ENCODE measurements at regions not wholly inside any gene's neighbourhood (a gene's known extent, or its start where the extent isn't known, plus 50 kb on each side); places are given as distances from the start of the nearest gene placed in this dataset.
"Not testable (repeated sequence)": the region's sequence is repeated elsewhere in the genome, so short reads cannot be mapped to it uniquely, and the experiment has no call there.

DNA sequence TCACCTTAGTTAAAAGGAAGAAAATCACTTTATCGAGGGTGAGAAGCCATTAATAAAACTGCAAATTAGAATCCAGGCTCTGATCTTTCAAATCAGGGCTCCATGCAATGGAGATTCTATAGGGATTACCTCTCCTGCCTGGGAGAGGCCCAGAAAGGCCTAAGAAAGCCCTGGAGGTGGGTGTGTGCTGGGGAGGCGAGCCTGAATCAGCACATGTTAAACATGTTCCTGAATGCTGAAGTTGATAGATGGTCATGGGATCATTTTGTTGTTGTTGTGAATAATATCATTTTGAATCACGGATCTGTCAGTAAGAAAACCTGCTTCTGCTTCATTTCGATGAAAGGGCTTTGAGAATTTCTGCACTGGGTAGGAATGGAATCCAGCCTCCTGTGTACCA is 254.3 kb downstream of the ACKR3 start:
- intact Hi-C loops (cut with micrococcal nuclease): no loop called here

DNA sequence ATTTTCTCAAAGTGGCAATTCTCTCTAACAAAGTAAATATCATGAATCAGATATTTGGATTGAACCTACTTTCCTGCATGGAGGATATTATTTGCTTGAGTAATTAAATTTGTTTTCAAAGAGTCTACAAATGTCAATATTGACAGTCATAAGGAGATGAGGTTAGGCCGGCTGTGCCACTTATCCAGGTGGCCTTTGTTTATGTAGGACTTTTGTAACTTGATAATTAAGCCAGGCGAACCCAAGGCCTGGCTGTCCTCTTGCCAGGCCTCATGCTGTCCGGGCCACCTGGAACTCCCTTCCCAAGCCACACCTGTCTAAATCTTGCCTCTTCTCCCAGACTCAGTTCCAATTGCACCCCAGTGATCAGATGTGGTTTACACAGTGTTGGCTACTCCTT is 255.2 kb downstream of the ACKR3 start:
- intact Hi-C loops (cut with micrococcal nuclease): no loop called here

DNA sequence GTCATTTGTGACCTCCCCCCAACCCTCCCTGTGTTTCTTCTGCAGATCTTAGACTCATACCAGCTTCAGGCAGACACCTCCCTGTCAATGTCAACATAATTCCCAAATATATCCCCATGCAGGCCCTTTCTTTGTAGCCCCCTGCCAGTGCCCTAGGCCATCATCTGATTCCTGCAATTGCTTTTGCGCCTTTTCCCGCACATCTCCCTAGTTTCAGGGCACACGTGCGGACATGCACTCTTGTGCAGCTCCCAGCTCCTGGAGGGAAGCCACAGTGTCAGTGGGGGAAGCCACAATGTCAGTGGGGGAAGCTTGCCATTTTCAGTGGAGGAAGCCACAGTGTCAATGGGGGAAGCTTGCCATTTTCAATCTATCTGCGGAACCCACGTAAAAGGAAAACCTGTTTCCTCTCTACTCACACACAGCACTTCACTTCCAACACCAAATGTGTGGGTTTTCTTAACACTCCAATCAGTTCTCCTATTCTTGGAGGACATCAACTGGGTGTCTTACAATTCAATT is 256.4 kb downstream of the ACKR3 start:
- intact Hi-C loops (cut with micrococcal nuclease): no loop called here

DNA sequence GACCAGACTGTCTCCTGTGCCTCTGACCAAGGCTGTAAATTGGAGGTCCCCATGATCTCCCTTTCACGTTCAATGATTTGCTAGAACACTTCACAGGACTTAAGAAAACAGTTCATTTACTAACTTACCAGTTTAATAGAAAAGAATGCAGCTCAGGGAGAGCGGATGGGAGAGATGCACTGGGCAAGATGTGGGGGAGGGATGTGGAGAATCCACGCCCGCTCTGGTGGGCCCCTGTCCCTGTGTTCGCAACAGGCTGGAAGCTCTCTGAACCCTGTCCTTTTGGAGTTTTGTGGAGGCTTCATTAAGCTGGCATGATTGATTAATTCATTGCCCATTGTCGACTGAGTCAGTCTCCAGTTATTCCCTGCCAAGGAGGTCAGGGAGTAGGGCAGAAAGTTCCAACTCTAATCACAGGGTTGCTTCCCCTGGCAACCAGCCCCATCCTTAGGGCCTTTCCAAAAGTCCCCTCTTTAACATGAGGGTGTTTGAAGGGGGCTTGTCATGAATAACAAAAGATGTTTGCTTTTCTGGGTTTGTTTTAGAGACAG is 257.1 kb downstream of the ACKR3 start:
- intact Hi-C loops (cut with micrococcal nuclease): no loop called here

DNA sequence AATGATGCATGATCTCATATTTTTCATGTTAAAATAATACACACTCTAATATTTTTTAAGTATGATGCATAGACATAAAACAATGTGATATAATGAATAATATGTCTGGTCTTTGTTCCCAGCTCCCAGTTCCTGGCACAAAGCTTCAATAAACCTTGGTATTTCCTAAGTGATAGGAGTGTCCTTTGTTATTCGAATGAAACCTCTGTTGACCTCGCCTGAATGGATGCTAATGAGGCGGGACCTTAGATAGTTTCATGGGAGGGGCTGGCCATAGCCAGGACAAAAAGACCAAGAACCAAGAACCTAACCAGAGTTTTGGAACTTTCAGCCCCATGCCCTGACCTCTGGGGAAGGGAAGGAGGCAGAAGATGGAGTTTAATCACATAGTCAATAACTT is 257.7 kb upstream of the COPS8 start:
- intact Hi-C loops (cut with micrococcal nuclease): no loop called here

DNA sequence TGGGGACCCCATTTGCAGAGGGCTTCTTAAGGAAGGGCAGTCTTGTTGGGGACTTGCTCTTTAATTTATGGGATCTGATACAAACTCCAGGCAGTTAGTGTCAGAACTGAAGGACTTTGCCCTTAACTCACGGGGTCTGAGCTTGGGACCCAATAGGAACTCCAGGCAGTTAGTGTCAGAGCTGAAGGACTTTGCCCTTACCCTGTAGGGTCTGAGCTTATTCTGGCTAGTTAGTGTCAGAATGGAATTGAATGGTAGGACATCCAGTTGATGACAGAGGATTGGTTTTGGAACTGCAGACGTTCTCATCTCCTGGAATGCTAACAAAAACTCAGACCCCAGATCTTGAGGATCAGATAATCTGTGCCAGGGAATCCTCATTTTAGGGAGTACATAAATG is 256.9 kb upstream of the COPS8 start:
- intact Hi-C loops (cut with micrococcal nuclease): no loop called here

DNA sequence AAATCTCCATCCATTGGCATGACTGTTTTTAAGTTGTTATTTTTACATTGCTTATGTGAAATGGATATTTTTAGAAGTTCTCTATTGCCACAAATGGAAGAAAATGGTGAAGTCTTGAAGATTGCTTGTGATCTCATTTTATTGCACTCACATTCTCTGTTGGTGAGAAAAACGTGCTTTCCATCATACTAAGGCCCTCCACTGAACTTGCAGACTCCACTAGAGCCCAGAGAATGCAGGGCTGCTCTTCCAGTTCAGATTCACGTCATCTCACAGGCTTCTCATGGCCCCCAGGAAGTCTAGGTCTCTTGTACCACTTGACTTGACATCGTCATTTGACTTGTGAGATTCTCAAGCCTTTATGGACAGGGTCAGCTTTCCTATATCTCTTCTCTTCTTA is 254.8 kb upstream of the COPS8 start:
- intact Hi-C loops (cut with micrococcal nuclease): no loop called here

DNA sequence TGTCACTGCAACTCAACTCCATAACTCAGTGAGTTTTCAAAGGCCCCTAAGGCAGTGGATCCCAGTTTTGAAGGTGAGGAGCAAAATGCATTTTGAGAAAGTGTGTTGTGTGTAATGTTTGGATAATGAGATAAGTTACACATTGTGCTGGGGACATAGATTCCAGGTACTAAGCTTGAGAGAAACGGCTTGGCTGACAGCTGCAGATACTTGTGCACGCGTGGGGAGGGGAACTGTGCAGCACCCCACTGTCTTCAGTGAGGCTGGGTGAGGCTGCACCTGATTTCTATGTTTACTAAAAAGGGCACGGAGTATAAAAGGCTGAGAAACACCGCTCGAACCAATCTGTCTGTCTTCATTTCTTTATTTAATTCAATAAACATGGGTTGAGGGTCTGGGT is 254.0 kb upstream of the COPS8 start:
- intact Hi-C loops (cut with micrococcal nuclease): no loop called here

DNA sequence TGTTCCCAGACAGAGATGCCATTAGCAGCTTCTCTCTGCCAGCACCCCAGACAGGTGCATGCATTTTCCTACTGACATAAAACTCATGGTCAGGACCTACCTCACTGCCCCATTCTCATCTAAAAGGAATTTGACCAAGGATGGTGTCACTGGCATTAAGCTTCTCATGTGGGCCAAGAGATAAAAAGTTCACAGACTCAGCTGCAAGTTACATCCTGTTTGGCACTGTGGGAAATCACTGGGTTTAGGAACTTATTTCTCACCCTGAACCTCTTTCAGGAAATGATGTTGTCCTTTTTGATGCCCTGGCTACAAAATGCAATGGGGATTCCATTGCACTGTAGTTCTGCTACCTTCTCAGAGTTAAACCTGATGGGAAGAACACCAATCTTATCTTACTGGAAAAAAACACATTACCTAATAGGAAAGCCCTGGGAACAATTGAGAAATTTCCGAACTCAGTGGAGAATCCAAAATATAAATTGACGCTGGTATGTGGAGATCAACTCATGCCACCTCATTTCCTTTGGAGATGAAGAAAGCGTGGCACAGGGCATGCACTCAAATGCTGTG is 252.1 kb upstream of the COPS8 start:
- intact Hi-C loops (cut with micrococcal nuclease): no loop called here

DNA sequence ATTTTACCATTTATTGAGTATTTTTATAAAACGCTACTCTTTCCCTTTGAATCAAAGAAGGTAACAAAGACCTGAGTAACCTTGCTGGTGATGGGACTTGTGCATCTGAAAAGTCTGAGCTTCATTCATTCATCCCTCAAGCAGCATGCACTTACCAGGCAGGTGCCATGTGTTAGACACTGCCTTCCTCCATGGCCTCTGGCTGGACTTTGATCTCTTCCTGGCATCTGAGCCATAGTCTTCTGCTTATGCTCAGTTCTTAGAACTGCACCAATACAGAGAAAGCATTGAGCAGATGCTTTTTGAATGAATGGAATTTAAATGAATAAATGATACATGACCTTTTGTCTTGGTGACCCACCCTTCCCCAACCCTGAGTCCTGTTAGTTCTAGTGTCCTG is 251.4 kb upstream of the COPS8 start:
- intact Hi-C loops (cut with micrococcal nuclease): no loop called here

DNA sequence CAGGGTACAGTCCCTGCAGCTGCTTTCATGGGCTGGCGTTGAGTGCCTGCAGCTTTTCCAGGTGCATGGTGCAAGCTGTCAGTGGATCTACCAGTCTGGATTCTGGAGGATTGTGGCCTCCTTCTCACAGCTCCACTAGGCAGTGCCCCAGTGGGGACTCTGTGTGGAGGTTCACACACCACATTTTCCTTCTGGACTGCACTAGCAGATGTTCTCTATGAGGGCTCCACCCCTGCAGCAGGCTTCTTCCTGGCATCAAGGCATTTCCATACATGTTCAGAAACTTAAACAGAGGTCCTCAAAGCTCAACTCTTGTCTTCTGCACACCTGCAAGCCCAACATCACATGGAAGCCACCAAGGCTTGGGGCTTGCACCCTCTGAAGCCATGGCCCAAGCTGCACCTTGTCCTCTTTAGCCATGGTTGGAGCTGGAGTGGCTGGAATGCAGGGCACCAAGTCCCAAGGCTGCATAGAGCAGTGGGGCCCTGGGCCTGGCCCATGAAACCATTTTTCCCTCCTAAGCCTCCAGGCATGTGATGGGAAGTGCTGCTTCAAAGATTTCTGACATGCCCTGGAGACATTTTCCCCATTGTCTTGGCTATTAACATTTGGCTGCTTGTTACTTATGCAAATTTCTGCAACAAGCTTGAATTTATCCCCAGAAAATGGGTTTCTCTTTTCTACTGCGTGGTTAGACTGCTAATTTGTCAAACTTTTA is 250.2 kb upstream of the COPS8 start:
- intact Hi-C loops (cut with micrococcal nuclease): no loop called here

DNA sequence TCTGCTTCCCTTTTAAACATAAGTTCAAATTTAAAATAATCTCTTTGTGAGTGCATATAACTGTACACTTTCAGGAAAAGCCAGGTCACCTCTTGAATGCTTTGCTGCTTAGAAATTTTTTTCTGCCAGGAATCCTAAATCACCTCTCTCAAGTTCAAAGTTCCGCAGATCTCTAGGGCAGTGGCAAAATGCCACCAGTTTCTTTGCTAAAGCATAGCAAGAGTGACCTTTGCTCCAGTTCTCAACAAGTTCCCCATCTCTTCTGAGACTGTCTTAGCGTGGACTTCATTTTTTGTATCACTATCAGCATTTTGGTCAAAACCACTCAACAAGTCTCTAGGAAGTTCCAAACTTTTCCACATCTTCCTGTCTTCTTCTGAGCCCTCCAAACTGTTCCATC is 249.7 kb upstream of the COPS8 start:
- intact Hi-C loops (cut with micrococcal nuclease): not testable (repeated sequence)

DNA sequence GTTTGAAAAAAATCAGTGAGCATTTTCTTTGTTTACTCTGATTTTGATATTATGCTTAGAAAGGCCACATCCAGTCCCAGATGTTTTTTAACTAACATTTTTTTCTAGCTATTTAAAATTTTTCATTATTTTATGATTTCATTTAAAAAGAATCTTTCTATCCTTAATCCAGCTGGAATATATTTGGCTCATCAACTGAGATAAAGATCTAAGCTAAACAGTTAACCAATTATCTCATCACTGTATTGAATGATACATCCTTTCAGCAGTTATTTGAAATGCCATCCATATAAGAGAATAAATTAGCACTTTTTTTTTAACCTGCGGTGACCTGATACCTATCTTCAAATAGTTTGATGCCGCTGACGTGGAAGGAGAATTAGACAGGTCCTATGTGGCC is 245.5 kb upstream of the COPS8 start:
- intact Hi-C loops (cut with micrococcal nuclease): no loop called here

DNA sequence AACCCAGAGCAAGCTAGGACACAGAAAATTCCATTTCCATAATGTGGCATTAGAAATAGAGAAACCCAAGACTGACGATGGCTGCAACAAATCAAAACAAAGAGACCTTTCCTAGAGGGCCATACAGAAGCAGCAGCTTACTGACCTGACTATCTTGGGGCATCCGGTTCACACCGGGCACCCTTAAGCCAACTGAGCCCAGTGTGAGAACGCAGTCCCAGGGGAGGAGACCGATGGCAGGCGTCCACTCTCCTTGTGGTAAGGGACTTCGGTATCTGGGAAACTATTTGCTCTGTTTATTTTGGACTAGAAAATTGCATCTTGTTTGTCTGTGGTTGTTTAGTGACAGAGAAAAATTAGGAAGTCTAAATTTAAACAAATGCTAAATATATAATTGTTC is 244.8 kb upstream of the COPS8 start:
- intact Hi-C loops (cut with micrococcal nuclease): no loop called here

DNA sequence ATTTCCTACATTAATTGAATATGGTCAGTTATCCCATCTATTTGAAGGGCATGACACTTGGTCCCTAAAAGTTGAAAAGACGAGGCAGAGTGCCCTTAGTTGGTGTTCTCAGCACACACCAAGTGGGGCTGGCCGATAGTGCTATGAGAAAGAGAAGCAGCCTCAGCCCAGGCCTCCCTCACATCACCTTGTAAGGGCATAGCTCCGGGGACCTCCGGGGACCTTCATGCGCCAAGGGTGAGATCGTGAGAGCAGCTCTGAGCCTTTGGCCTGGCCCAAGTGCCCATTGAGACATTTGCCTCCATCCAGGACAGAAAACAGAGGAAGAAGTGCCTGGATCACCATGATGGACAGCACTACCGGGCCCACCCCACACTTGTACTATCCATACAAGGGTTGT is 244.3 kb upstream of the COPS8 start:
- intact Hi-C loops (cut with micrococcal nuclease): no loop called here

DNA sequence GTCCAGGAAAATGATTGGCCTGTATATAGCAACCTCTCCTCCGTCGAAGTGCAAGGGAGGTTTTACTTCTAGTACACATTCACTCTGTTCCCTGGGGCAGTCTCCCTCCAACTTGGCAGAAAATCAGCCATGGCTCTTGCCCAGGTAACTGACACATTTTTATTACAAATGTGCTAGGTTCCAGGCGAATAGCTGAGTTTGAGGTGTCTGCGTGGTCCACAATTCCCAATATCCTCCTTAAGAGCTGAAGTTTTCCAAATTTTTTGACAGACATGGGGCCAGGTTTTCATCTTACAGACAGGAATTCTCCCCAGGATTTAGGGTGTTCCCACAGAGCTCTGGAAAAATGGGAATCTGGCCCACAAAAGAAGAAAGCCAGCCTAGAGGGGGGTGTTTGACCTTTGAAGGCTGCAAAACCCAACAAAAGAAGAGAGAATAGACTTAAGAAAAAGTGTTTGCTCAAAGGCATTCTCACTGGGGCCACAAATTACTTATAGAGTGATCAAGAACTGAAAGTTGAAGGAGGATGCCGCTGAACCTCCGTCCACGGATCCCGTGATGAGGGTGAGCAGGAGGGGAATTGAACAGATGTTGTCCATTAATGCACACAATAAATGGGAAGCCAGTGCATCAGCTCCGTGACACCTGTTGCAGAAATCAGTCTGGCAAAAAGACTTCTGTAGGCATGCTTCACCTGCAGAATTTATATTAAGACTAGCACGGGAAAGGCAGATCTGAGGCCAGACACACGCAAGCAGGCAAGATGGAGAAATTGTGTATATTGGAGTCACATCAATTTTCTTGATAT is 242.3 kb upstream of the COPS8 start:
- intact Hi-C loops (cut with micrococcal nuclease): no loop called here

DNA sequence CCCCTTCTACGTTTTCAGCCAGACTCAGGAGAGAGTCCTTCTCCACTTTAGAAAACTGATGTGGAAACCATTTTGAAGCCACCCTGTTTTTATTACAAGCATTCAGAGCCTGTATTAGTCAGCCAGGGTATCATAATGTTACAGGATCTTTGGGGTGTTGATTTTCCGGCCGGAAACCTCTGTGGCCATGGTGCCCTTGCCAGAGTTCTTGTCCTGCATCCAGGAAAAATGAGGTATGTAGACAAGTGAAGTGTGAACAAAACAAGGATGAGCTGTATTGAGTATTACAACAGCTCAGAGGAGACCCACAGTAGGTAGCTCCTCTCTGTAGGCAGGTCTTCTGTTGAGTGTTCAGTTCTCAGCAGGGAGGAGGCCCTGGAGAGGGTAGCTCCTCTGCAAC is 241.0 kb upstream of the COPS8 start:
- intact Hi-C loops (cut with micrococcal nuclease): no loop called here

DNA sequence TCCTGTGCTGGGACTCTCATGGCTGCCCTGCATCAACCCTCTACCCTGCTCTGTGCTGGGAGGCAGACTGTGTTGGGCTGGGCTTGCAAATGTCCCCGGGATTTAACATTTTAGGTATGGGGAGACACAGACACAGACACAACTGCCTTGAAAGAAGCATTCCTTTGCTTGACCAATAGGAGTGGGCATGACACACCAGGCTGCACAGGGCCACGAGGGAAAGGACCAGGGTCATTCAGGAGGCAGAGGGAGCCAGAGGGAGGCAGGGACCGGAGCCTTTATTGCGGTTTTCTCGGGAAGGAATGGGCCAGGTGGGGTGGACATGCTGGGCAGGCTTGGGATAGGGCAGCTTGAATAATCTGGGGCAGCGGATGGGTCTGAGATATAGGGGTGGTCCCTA is 238.7 kb upstream of the COPS8 start:
- intact Hi-C loops (cut with micrococcal nuclease): no loop called here

DNA sequence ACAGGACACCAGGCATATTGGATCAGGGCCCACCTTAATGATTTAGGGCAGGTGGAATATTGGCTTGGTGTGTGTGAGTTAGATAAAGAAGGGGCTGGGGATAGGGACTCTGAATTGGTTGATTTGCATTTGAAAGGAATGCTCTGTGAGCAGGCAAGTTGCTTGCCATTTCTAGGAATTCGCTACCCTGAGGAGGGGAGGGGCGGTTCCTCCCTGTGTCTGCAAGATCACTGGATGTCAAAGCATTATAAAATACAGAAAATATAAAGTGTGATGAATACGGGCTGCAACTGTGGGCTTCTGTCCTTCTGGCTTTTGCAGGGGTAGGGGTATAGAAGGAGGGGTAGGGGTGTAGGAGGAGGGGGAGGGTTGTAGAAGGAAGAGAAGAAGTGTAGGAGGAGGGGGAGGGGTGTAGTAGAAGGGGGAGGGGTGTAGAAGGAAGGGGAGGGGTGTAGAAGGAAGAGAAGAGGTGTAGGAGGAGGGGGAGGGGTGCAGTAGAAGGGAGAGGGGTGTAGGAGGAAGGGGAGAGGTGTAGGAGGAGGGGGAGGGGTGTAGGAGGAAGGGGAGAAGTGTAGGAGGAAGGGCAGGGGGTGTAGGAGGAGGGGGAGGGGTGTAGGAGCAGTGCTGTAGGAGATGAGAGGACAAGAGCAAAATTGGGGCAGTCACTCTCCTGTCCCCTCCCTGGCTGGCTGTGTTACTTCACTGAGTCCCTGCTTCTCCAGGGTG is 238.0 kb upstream of the COPS8 start:
- intact Hi-C loops (cut with micrococcal nuclease): no loop called here

DNA sequence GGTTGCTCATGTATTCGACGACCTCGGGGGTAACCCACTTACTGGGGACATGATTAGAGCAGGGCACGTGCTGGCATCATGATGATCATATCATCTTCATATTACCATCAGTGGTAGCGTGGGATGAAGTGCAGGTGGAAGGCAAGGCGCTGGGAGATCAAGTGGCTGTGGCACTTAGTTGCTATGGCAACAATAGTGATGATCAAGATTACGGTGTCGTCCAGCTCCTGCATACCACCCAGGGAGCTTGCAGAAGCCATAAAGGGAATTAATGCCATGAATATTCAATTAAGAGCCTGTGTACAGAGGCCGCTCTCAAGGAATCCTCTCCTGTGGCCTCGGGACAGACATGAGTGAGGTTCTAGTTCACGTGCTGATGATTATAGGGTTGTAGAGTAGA is 237.2 kb upstream of the COPS8 start:
- intact Hi-C loops (cut with micrococcal nuclease): no loop called here

DNA sequence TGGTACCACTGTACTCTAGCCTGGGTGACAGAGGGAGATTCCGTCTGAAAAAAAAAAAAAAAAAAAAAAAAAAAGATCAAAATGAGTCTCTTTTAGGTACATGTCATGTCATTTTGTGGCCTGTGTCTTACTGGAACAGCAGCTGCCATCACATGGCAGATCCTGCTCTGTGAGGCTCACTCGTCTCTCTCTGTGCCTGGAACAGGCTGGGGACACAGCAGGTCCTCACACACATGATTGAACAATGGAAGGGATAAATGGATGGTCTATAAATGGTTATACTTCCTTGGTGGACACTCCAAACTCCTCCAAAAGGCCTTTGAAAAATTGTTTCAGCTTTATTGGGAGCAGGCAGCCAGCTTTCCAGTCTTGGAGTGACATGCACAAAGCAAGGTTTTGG is 236.2 kb upstream of the COPS8 start:
- intact Hi-C loops (cut with micrococcal nuclease): no loop called here

DNA sequence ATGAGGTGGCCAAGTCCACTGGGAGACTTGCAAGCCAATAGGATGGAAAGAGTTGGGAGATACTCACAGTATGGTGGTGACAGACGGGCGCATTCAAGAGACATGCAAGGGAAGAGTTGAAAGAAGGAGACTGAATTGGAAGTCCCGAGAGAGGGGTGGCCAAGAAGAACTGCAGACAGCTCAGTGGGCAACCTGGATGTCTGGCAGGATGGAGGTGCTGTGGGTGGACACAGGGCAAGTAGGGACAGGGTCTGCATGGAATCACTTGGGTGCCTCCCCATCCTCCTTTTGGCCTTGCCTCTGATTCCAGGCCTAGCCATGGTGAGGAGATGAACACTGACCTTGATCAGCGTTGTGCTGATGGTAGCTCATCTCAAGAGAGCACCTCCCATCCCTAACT is 235.7 kb upstream of the COPS8 start:
- intact Hi-C loops (cut with micrococcal nuclease): no loop called here
